HepG2 (cell line): ENCODE measurements at regions not wholly inside any gene's neighbourhood (a gene's known extent, or its start where the extent isn't known, plus 50 kb on each side); places are given as distances from the start of the nearest gene placed in this dataset.

Experiments used
- ATAC-seq: fragments of 200-7000 bp; cut with Tn5 transposase; 3 replicates; pipeline ENCODE4 v1.9.1; 2020; ENCODE audit warnings: mild to moderate bottlenecking, moderate library complexity
- BruUV-seq: library from RNA; stranded (reverse); fragments of 400-500 nt; replicated peaks from 2 replicates; lab custom pipeline; 2021; lab: Mats Ljungman, UMichigan
- CTCF ChIA-PET: fragments of 300-600 bp; formaldehyde crosslinking; extraction: SDS; loops from one replicate; lab custom pipeline; 2021; ENCODE audit warnings: low total read pairs, inconsistent platforms, low intra/inter-chr PET ratio; lab: Yijun Ruan, JAX
- POLR2A ChIA-PET: fragments of 350-600 bp; sonication (Branson Sonifier 250); formaldehyde crosslinking; loops from one replicate; lab custom pipeline; 2020; ENCODE audit warnings: antibody characterized with exemption, inconsistent platforms; lab: Yijun Ruan, JAX
- DNase-seq: peaks from one replicate; pipeline ENCODE4 v3.0.0-alpha.2; 2015; ENCODE audit warnings: low spot score
- FAIRE-seq: peaks from 3 replicates; lab custom pipeline; 2011; peaks lifted over from hg19 to GRCh38; lab: Jason Lieb, UNC
- H2AFZ ChIP-seq: one replicate; pipeline ENCODE4 v1.6.1; 2011; ENCODE audit warnings: low read length, inconsistent platforms
- H3K27ac ChIP-seq: fragments of 300-600 bp; 3 replicates; pipeline ENCODE4 v1.8.0; 2011; ENCODE audit warnings: mixed run types, mild to moderate bottlenecking, mixed read lengths, low read length, inconsistent platforms; ENCODE audit not compliant: insufficient read depth; ENCODE audit errors: extremely low read length
- H3K27me3 ChIP-seq, 2 experiments: fragments of 200-600 bp in 1 of 2; 2 replicates in 1 of 2; 3 replicates in 1 of 2; pipeline versions ENCODE4 v1.6.0 to v1.8.0; 2011; ENCODE audit warnings: low read length in 2 of 2, mild to moderate bottlenecking in 2 of 2, moderate library complexity in 2 of 2, inconsistent platforms in 1 of 2; ENCODE audit not compliant: insufficient read depth in 2 of 2, control insufficient read depth in 1 of 2
- H3K36me3 ChIP-seq, 2 experiments: fragments of 200-600 bp in 1 of 2; replicated peaks in 1 of 2; 2 replicates in 1 of 2; 3 replicates in 1 of 2; pipeline versions ENCODE4 v1.5.1 to v1.8.0; 2011; ENCODE audit warnings: low read length in 2 of 2, inconsistent platforms in 1 of 2; ENCODE audit not compliant: insufficient read depth in 2 of 2, control insufficient read depth in 1 of 2
- H3K4me1 ChIP-seq: 2 replicates; pipeline ENCODE4 v1.5.1; 2012; ENCODE audit warnings: low read length, inconsistent platforms; ENCODE audit not compliant: insufficient read depth
- H3K4me2 ChIP-seq: 2 replicates; pipeline ENCODE4 v1.6.0; 2011; ENCODE audit warnings: low read depth, low read length, inconsistent platforms
- H3K4me3 ChIP-seq, 3 experiments: fragments of 200-600 bp in 1 of 3; sonication (generic), shearing (Covaris generic) in 1 of 3; replicated peaks in 1 of 3; 2 replicates each; pipeline ENCODE4 v1.5.1; 2011 to 2016; ENCODE audit warnings: low read length in 3 of 3, inconsistent platforms in 2 of 3, low read depth in 2 of 3, mild to moderate bottlenecking in 2 of 3, control low read depth in 1 of 3, mixed read lengths in 1 of 3; ENCODE audit not compliant: insufficient read depth in 1 of 3
- H3K79me2 ChIP-seq: one replicate; pipeline ENCODE4 v1.6.1; 2011; ENCODE audit warnings: low read length, inconsistent platforms; ENCODE audit not compliant: insufficient read depth
- H3K9ac ChIP-seq: 2 replicates; pipeline ENCODE4 v1.6.0; 2011; ENCODE audit warnings: mild to moderate bottlenecking, low read depth, low read length, inconsistent platforms; ENCODE audit not compliant: insufficient read depth
- H3K9me3 ChIP-seq: 2 replicates; pipeline ENCODE4 v1.5.1; 2012; ENCODE audit warnings: mild to moderate bottlenecking, low read length
- H4K20me1 ChIP-seq: 2 replicates; pipeline ENCODE4 v1.6.0; 2011; ENCODE audit warnings: inconsistent platforms, mild to moderate bottlenecking, low read length, moderate library complexity; ENCODE audit not compliant: insufficient read depth
- CCDC6 ChIP-seq: sonication (generic); formaldehyde crosslinking; IDR thresholded peaks from 2 replicates; pipeline ENCODE4 v1.8.1; 2022; ENCODE audit warnings: mild to moderate bottlenecking, missing genetic modification reagents, moderate library complexity
- CENPBD1 ChIP-seq: sonication (generic); formaldehyde crosslinking; IDR thresholded peaks from 2 replicates; pipeline ENCODE4 v1.8.0; 2022; ENCODE audit warnings: missing genetic modification reagents, low read depth, mild to moderate bottlenecking, borderline replicate concordance
- CHD4 ChIP-seq: fragments of 200-600 bp; sonication (generic); IDR thresholded peaks from 2 replicates; pipeline ENCODE4 v1.7.0; 2017; ENCODE audit warnings: mild to moderate bottlenecking, low read length, borderline replicate concordance
- NR2F1 ChIP-seq, 2 experiments: fragments of 450-650 bp in 1 of 2; formaldehyde crosslinking in 1 of 2; IDR thresholded peaks; 2 replicates each; pipeline versions ENCODE4 v1.5.0 to v1.6.1; 2016 to 2020; ENCODE audit warnings: mild to moderate bottlenecking in 1 of 2, missing compliant biosample characterization in 1 of 2, missing genetic modification reagents in 1 of 2, moderate library complexity in 1 of 2
- POGZ ChIP-seq: sonication (generic); formaldehyde crosslinking; IDR thresholded peaks from 2 replicates; pipeline ENCODE4 v1.4.0; 2020; ENCODE audit warnings: mild to moderate bottlenecking, missing genetic modification reagents
- REXO4 ChIP-seq: sonication (generic); formaldehyde crosslinking; IDR thresholded peaks from 2 replicates; pipeline ENCODE4 v1.8.0; 2022; ENCODE audit warnings: missing genetic modification reagents, mild to moderate bottlenecking, borderline replicate concordance
- TCF12 ChIP-seq, 2 experiments: fragments of 450-650 bp in 1 of 2; sonication (generic) in 1 of 2; formaldehyde crosslinking in 1 of 2; IDR thresholded peaks; 2 replicates each; pipeline versions ENCODE4 v1.6.1 to v1.8.0; 2017 to 2022; ENCODE audit warnings: antibody characterized with exemption in 1 of 2, mild to moderate bottlenecking in 1 of 2, missing genetic modification reagents in 1 of 2, moderate library complexity in 1 of 2
- ZBTB34 ChIP-seq: sonication (generic); formaldehyde crosslinking; IDR thresholded peaks from 2 replicates; pipeline ENCODE4 v1.8.0; 2022; ENCODE audit warnings: mild to moderate bottlenecking, missing genetic modification reagents
- ZNF274 ChIP-seq: sonication (generic); formaldehyde crosslinking; IDR thresholded peaks from 2 replicates; pipeline ENCODE4 v1.5.1; 2020; ENCODE audit warnings: mild to moderate bottlenecking, missing genetic modification reagents
- ZNF333 ChIP-seq: sonication (generic); formaldehyde crosslinking; IDR thresholded peaks from 2 replicates; pipeline ENCODE4 v1.4.0; 2020; ENCODE audit warnings: mild to moderate bottlenecking, missing genetic modification reagents, borderline replicate concordance
- ZNF430 ChIP-seq: sonication (generic); formaldehyde crosslinking; IDR thresholded peaks from 2 replicates; pipeline ENCODE4 v1.9.0; 2021; ENCODE audit warnings: mild to moderate bottlenecking, missing genetic modification reagents
- ZNF556 ChIP-seq: sonication (generic); formaldehyde crosslinking; IDR thresholded peaks from 2 replicates; pipeline ENCODE4 v1.4.0; 2020; ENCODE audit warnings: mild to moderate bottlenecking, missing genetic modification reagents, borderline replicate concordance
- ZNF850 ChIP-seq: sonication (generic); formaldehyde crosslinking; conservative IDR thresholded peaks from 2 replicates; pipeline ENCODE4 v1.9.0; 2021; ENCODE audit warnings: mild to moderate bottlenecking, missing genetic modification reagents
- ZNF879 ChIP-seq: sonication (generic); formaldehyde crosslinking; IDR thresholded peaks from 2 replicates; pipeline ENCODE4 v1.8.1; 2023; ENCODE audit warnings: missing genetic modification reagents
- ZSCAN20 ChIP-seq: sonication (generic); formaldehyde crosslinking; IDR thresholded peaks from 2 replicates; pipeline ENCODE4 v1.4.0; 2020; ENCODE audit warnings: missing genetic modification reagents, mild to moderate bottlenecking, borderline replicate concordance
- WGBS: methylation state at CpG from one replicate; pipeline ENCODE4 v1.1.6; 2017; ENCODE audit warnings: low lambda C conversion rate; 5-methylcytosine and 5-hydroxymethylcytosine counted together
- in situ Hi-C: cut with HindIII; loops from 2 replicates; pipeline ENCODE4 v1.10.0; 2017; ENCODE audit warnings: low pct_unique_long_range_greater_than_20kb; ENCODE audit not compliant: extremely low pct_ligation_motif_present
- intact Hi-C: fragments of 100-400 bp; cut with micrococcal nuclease; formaldehyde crosslinking; loops from one replicate; pipeline ENCODE4 v1.10.0; 2022; ENCODE audit not compliant: unreplicated experiment

GRCh38 chr7:96416116-96416515, 94.2 kb upstream of the SLC25A13 start:
- Histone ChIP-seq H3K9ac (peak overlapping the region; percentile 48), H3K9me3 (no peaks in the 10 kb centered on the region), H3K27me3 (no peaks in the 10 kb centered on the region), H3K4me1 (peaks cover 38% of the 10 kb centered on the region), H3K4me2 (peak overlapping the region; percentile 90), H3K79me2 (no peaks in the 10 kb centered on the region), H3K4me3 (peak overlapping the region in 1 of 3 experiments; percentile 44; a peak in 2 of 6 replicates), H2AFZ (no peak overlapping the region), H3K36me3 (no peaks in the 10 kb centered on the region), H3K27ac (peak overlapping the region; percentile 96), H4K20me1 (no peaks in the 10 kb centered on the region)
- DNase-seq (no peak), ATAC-seq (peak; percentile 6; the same call in 2 of the 3 replicates), FAIRE-seq (no peak)
- in situ Hi-C loops = loop anchor here (10.0 kb wide), 1 partner anchor 609 kb away; the partner anchor contains the start of gene DLX5
- BruUV-seq = TSS peak; percentile 62
- ChIA-PET POLR2A (interaction anchor here (0.8 to 2.0 kb wide), 6 partner anchors 11 to 601 kb away, joined by 3 to 13 read pairs (median 7); partner anchors contain the start of gene SLC25A13), CTCF (no interaction called here)
- TF ChIP-seq CHD4 (0 out of 2 replicates have a peak, but pooled peaks have one; percentile 10), ZSCAN20 (CRISPR knock-in tag) (no peak), ZNF333 (no peak), ZNF430 (CRISPR knock-in tag) (no peak), ZNF879 (CRISPR knock-in tag) (0 out of 2 replicates have a peak, but pooled peaks have one; percentile 4), ZNF850 (0 out of 2 replicates have a peak, but pooled peaks have one; percentile 1)
- intact Hi-C loops = loop anchor here (5.0 to 10.0 kb wide), 4 partner anchors 131 to 501 kb away; no protein-coding TSS in a partner anchor
- 10% methylated on average over 3 of the region's 3 CpGs for WGBS

GRCh38 chr7:96415293-96415940, 93.5 kb upstream of the SLC25A13 start:
- Histone ChIP-seq H3K4me2 (peak overlapping the region; percentile 90), H3K36me3 (no peaks in the 10 kb centered on the region), H3K27ac (peak overlapping the region; percentile 96), H4K20me1 (no peaks in the 10 kb centered on the region), H3K9me3 (no peaks in the 10 kb centered on the region), H3K4me1 (peaks cover 38% of the 10 kb centered on the region), H3K79me2 (no peaks in the 10 kb centered on the region), H3K9ac (peak overlapping the region; percentile 70), H2AFZ (no peak overlapping the region), H3K27me3 (no peaks in the 10 kb centered on the region), H3K4me3 (peak overlapping the region in 2 of 3 experiments; percentile 36 to 44; a peak in 4 of 6 replicates)
- peak; percentile 100 for ATAC-seq
- BruUV-seq = no TSS peak
- intact Hi-C loops = loop anchor here (1.0 to 10.0 kb wide), 10 partner anchors 93 to 612 kb away; partner anchors contain the start of genes SEM1 and SLC25A13
- in situ Hi-C loops = loop anchor here (10.0 kb wide), 1 partner anchor 609 kb away; the partner anchor contains the start of gene DLX5
- peak; percentile 96 for DNase-seq
- CTCF ChIA-PET = interaction anchor here (1.6 kb wide), 1 partner anchor 612 kb away, joined by 15 read pairs; no protein-coding TSS in a partner anchor
- WGBS = 0% methylated on average over 3 of the region's 3 CpGs
- POLR2A ChIA-PET = interaction anchor here (0.8 to 2.0 kb wide), 6 partner anchors 11 to 601 kb away, joined by 3 to 13 read pairs (median 7); partner anchors contain the start of gene SLC25A13
- peak; percentile 81 for FAIRE-seq
- TF ChIP-seq CCDC6 (CRISPR knock-in tag) (0 out of 2 replicates have a peak, but pooled peaks have one; percentile 63), ZNF556 (CRISPR knock-in tag) (peak; percentile 50), REXO4 (CRISPR knock-in tag) (no peak), CENPBD1 (CRISPR knock-in tag) (no peak), NR2F1 (CRISPR knock-in tag; IDR thresholded peaks at IDR 0.05) (peak; percentile 94 to 97), POGZ (peak; percentile 93), ZBTB34 (peak; percentile 84; the same call in 1 of the 2 replicates), ZNF274 (peak; percentile 57), TCF12 (IDR thresholded peaks at IDR 0.05) (no peak), TCF12 (CRISPR knock-in tag; IDR thresholded peaks at IDR 0.05) (peak; percentile 69; the same call in 1 of the 2 replicates)
